ENCODE measurements at regions not wholly inside any gene's neighbourhood (a gene's known extent, or its start where the extent isn't known, plus 50 kb on each side); places are given as distances from the start of the nearest gene placed in this dataset.

DNA sequence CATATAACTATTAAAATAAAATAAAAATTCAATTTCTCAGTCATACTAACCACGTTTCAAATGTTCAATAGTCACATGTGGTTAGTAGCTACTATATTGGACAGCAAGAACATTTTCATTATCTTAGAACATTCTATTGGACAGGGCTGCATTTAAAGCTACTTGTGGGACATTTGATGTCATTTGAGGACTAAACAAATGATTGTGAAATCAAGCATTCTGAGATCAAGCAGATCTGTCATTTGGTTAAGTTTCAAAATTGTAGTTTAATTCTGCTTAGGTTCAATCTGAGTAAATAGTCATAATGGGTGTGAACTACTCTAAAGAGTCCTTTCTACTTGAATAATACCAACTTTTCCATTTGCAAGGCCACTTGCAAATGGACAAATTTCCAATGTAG, 226.9 kb upstream of the C9orf72 start:
- no peak overlapping the region for H2AFZ ChIP-seq (ENCODE audit: low read length)
- no peaks in the 10 kb centered on the region for H3K36me3 ChIP-seq (ENCODE audit: insufficient read depth, low read length)
- no peak overlapping the region for H3K4me3 ChIP-seq (ENCODE audit: low read length, poor library complexity, severe bottlenecking)
- H3K9ac ChIP-seq (ENCODE audit: low read depth, low read length, poor library complexity, severe bottlenecking) = no peak overlapping the region
- H4K20me1 ChIP-seq (ENCODE audit: insufficient read depth, low read length, poor library complexity, severe bottlenecking) = no peaks in the 10 kb centered on the region
- no peaks in the 10 kb centered on the region for H3F3A ChIP-seq (ENCODE audit: low read depth)
- no peak overlapping the region for H3K4me2 ChIP-seq (ENCODE audit: low read depth, low read length, poor library complexity, severe bottlenecking)
- H3K9me2 ChIP-seq (replicated peaks; ENCODE audit: low read depth, low read length) = no peaks in the 10 kb centered on the region
- no peak for TF ChIP-seq EZH2phosphoT487 (IDR thresholded peaks at IDR 0.05; ENCODE audit: borderline replicate concordance)
- H3K9me3 ChIP-seq (ENCODE audit: insufficient read depth, low read depth, low read length) = no peaks in the 10 kb centered on the region
- H3K4me1 ChIP-seq (ENCODE audit: insufficient read depth, low read length, poor library complexity, severe bottlenecking) = no peaks in the 10 kb centered on the region
- no peaks in the 10 kb centered on the region for H3K27me3 ChIP-seq (ENCODE audit: insufficient read depth, low read length, poor library complexity, severe bottlenecking)
- H3K79me2 ChIP-seq (ENCODE audit: insufficient read depth, low read length) = no peaks in the 10 kb centered on the region

DNA sequence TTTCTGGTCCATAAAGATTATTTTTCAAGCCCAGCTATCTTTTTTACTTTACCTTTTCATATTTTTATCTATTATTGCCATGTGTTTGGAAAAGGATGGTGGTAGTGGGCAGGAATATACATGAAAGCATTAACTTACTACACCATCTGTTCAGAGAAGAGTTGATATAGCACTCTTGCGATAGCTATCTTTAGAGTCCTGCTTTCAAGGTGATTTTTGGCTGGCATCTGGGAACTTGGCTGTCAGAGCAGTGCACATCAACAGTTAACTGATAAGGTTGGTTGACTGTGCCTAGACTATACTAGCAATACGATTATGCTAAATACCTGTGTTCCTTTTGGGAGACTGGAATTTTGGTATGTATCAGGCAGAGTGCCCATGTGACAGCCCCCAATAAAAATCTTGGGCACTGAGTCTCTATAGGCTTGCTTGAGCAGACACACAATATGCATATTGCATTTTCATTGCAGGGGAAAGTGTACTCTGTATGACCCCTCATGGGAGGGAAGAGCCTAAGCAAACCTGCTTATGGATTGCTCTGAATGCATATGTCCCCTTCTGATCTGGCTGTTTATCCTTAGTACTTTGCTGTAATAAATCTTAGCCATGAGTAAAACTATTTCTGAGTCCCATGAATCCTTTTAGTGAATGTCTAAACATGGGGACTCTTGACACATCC, 227.6 kb upstream of the C9orf72 start:
- Histone ChIP-seq H4K20me1 (ENCODE audit: insufficient read depth, low read length, poor library complexity, severe bottlenecking) (no peaks in the 10 kb centered on the region), H3K9me2 (replicated peaks; ENCODE audit: low read depth, low read length) (no peaks in the 10 kb centered on the region), H3K9ac (ENCODE audit: low read depth, low read length, poor library complexity, severe bottlenecking) (no peak overlapping the region), H3K4me1 (ENCODE audit: insufficient read depth, low read length, poor library complexity, severe bottlenecking) (no peaks in the 10 kb centered on the region), H3K9me3 (ENCODE audit: insufficient read depth, low read depth, low read length) (no peaks in the 10 kb centered on the region), H3K79me2 (ENCODE audit: insufficient read depth, low read length) (no peaks in the 10 kb centered on the region), H3F3A (ENCODE audit: low read depth) (no peaks in the 10 kb centered on the region), H3K27me3 (ENCODE audit: insufficient read depth, low read length, poor library complexity, severe bottlenecking) (no peaks in the 10 kb centered on the region), H3K4me3 (ENCODE audit: low read length, poor library complexity, severe bottlenecking) (no peak overlapping the region), H2AFZ (ENCODE audit: low read length) (no peak overlapping the region), H3K36me3 (ENCODE audit: insufficient read depth, low read length) (no peaks in the 10 kb centered on the region), H3K4me2 (ENCODE audit: low read depth, low read length, poor library complexity, severe bottlenecking) (no peak overlapping the region)
- TF ChIP-seq EZH2phosphoT487 (IDR thresholded peaks at IDR 0.05; ENCODE audit: borderline replicate concordance) = no peak
- TF ChIP-seq, protein P1, sequence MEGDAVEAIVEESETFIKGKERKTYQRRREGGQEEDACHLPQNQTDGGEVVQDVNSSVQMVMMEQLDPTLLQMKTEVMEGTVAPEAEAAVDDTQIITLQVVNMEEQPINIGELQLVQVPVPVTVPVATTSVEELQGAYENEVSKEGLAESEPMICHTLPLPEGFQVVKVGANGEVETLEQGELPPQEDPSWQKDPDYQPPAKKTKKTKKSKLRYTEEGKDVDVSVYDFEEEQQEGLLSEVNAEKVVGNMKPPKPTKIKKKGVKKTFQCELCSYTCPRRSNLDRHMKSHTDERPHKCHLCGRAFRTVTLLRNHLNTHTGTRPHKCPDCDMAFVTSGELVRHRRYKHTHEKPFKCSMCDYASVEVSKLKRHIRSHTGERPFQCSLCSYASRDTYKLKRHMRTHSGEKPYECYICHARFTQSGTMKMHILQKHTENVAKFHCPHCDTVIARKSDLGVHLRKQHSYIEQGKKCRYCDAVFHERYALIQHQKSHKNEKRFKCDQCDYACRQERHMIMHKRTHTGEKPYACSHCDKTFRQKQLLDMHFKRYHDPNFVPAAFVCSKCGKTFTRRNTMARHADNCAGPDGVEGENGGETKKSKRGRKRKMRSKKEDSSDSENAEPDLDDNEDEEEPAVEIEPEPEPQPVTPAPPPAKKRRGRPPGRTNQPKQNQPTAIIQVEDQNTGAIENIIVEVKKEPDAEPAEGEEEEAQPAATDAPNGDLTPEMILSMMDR (conservative IDR thresholded peaks at IDR 0.05; ENCODE audit: low read length) = no peak

DNA sequence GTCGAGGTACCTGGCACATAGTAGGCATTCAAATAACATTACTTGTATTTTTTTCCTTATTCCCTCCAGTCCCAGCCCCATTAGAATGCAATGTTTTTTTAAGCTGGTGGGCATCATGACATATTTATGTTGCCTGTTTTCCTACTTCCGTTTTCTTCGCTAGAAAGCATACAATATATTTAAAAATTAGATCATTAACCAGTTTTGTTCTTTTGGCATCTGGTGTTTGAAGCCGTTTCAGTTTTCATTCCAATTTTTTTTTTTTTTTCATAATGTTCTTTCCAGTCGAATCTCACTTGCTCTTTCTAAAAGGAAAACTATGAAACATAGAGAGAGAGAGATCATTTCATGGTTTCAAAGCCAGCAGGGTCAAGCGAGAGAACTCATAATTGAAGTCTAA, 228.3 kb upstream of the C9orf72 start:
- no peaks in the 10 kb centered on the region for H3K9me3 ChIP-seq (ENCODE audit: insufficient read depth, low read depth, low read length)
- H3K9me2 ChIP-seq (replicated peaks; ENCODE audit: low read depth, low read length) = no peaks in the 10 kb centered on the region
- H3K4me1 ChIP-seq (ENCODE audit: insufficient read depth, low read length, poor library complexity, severe bottlenecking) = no peaks in the 10 kb centered on the region
- no peaks in the 10 kb centered on the region for H3F3A ChIP-seq (ENCODE audit: low read depth)
- H3K4me2 ChIP-seq (ENCODE audit: low read depth, low read length, poor library complexity, severe bottlenecking) = no peak overlapping the region
- no peaks in the 10 kb centered on the region for H3K27me3 ChIP-seq (ENCODE audit: insufficient read depth, low read length, poor library complexity, severe bottlenecking)
- TF ChIP-seq EZH2phosphoT487 (IDR thresholded peaks at IDR 0.05; ENCODE audit: borderline replicate concordance) = no peak
- TF ChIP-seq, protein P1 (conservative IDR thresholded peaks at IDR 0.05; ENCODE audit: low read length) = no peak
- no peak overlapping the region for H2AFZ ChIP-seq (ENCODE audit: low read length)
- no peak overlapping the region for H3K4me3 ChIP-seq (ENCODE audit: low read length, poor library complexity, severe bottlenecking)
- no peaks in the 10 kb centered on the region for H3K36me3 ChIP-seq (ENCODE audit: insufficient read depth, low read length)
- no peaks in the 10 kb centered on the region for H4K20me1 ChIP-seq (ENCODE audit: insufficient read depth, low read length, poor library complexity, severe bottlenecking)
- no peaks in the 10 kb centered on the region for H3K79me2 ChIP-seq (ENCODE audit: insufficient read depth, low read length)
- H3K9ac ChIP-seq (ENCODE audit: low read depth, low read length, poor library complexity, severe bottlenecking) = no peak overlapping the region

- no peaks in the 10 kb centered on the region for H3K9me3 ChIP-seq (ENCODE audit: insufficient read depth, low read depth, low read length)
- no peaks in the 10 kb centered on the region for H3K79me2 ChIP-seq (ENCODE audit: insufficient read depth, low read length)
- H2AFZ ChIP-seq (ENCODE audit: low read length) = no peak overlapping the region
- H3K4me3 ChIP-seq (ENCODE audit: low read length, poor library complexity, severe bottlenecking) = no peak overlapping the region
- H3K4me1 ChIP-seq (ENCODE audit: insufficient read depth, low read length, poor library complexity, severe bottlenecking) = no peaks in the 10 kb centered on the region
- H3K27me3 ChIP-seq (ENCODE audit: insufficient read depth, low read length, poor library complexity, severe bottlenecking) = no peaks in the 10 kb centered on the region
- no peak overlapping the region for H3K9ac ChIP-seq (ENCODE audit: low read depth, low read length, poor library complexity, severe bottlenecking)
- no peaks in the 10 kb centered on the region for H3K36me3 ChIP-seq (ENCODE audit: insufficient read depth, low read length)
- H3F3A ChIP-seq (ENCODE audit: low read depth) = no peaks in the 10 kb centered on the region
- H3K4me2 ChIP-seq (ENCODE audit: low read depth, low read length, poor library complexity, severe bottlenecking) = no peak overlapping the region
- H4K20me1 ChIP-seq (ENCODE audit: insufficient read depth, low read length, poor library complexity, severe bottlenecking) = no peaks in the 10 kb centered on the region
- TF ChIP-seq, protein P1 (conservative IDR thresholded peaks at IDR 0.05; ENCODE audit: low read length) = no peak
- no peak for TF ChIP-seq EZH2phosphoT487 (IDR thresholded peaks at IDR 0.05; ENCODE audit: borderline replicate concordance)
- H3K9me2 ChIP-seq (replicated peaks; ENCODE audit: low read depth, low read length) = no peaks in the 10 kb centered on the region
Measured at GRCh38 chr9:27802418-27802817, 229.1 kb upstream of the C9orf72 start.

Measured in Loucy (cell line).